HEK293T (cell line): ENCODE measurements at regions not wholly inside any gene's neighbourhood (a gene's known extent, or its start where the extent isn't known, plus 50 kb on each side); places are given as distances from the start of the nearest gene placed in this dataset.

ENCODE experiments used
- CTCF ChIA-PET: fragments of 350-600 bp; formaldehyde crosslinking; extraction: SDS; loops from one replicate; lab custom pipeline; 2021; ENCODE audit warnings: antibody characterized with exemption, inconsistent platforms; lab: Yijun Ruan, JAX
- POLR2A ChIA-PET: fragments of 350-600 bp; formaldehyde crosslinking; extraction: SDS; loops from one replicate; lab custom pipeline; 2020; ENCODE audit warnings: antibody characterized with exemption, inconsistent platforms; lab: Yijun Ruan, JAX
- DNase-seq: peaks from one replicate; pipeline ENCODE4 v3.0.0; 2012; ENCODE audit warnings: mixed read lengths; ENCODE audit errors: extremely low spot score
- ARNT ChIP-seq: fragments of 450-650 bp; IDR thresholded peaks from 2 replicates; pipeline ENCODE4 v1.6.1; 2017; ENCODE audit warnings: mild to moderate bottlenecking
- BHLHE40 ChIP-seq: fragments of 450-650 bp; IDR thresholded peaks from 2 replicates; pipeline ENCODE4 v1.6.1; 2016; ENCODE audit warnings: mild to moderate bottlenecking, moderate library complexity, borderline replicate concordance
- CTBP1 ChIP-seq: fragments of 450-650 bp; IDR thresholded peaks from 2 replicates; pipeline ENCODE4 v1.6.1; 2016; ENCODE audit warnings: borderline replicate concordance
- ELF4 ChIP-seq: fragments of 450-650 bp; IDR thresholded peaks from 2 replicates; pipeline ENCODE4 v1.6.1; 2017; ENCODE audit warnings: antibody characterized with exemption
- FOXA1 ChIP-seq: fragments of 450-650 bp; IDR thresholded peaks from 2 replicates; pipeline ENCODE4 v1.6.1; 2016; ENCODE audit warnings: mild to moderate bottlenecking
- FOXK2 ChIP-seq: fragments of 450-650 bp; IDR thresholded peaks from 2 replicates; pipeline ENCODE4 v1.6.1; 2016; ENCODE audit warnings: mild to moderate bottlenecking
- FOXM1 ChIP-seq: fragments of 450-650 bp; IDR thresholded peaks from 2 replicates; pipeline ENCODE4 v1.6.1; 2017; ENCODE audit warnings: mild to moderate bottlenecking, borderline replicate concordance
- HDGF ChIP-seq: fragments of 450-650 bp; IDR thresholded peaks from 2 replicates; pipeline ENCODE4 v1.6.1; 2017; ENCODE audit warnings: antibody characterized with exemption, borderline replicate concordance
- L3MBTL2 ChIP-seq: fragments of 450-650 bp; conservative IDR thresholded peaks from 2 replicates; pipeline ENCODE4 v1.6.1; 2016; ENCODE audit warnings: mild to moderate bottlenecking
- LEF1 ChIP-seq: fragments of 450-650 bp; IDR thresholded peaks from 2 replicates; pipeline ENCODE4 v1.6.1; 2017; ENCODE audit warnings: mild to moderate bottlenecking, borderline replicate concordance
- NFRKB ChIP-seq: fragments of 450-650 bp; IDR thresholded peaks from 2 replicates; pipeline ENCODE4 v1.6.1; 2016; ENCODE audit warnings: mild to moderate bottlenecking, moderate library complexity
- SP1 ChIP-seq: fragments of 450-650 bp; IDR thresholded peaks from 2 replicates; pipeline ENCODE4 v1.6.1; 2017
- SUZ12 ChIP-seq: fragments of 450-650 bp; IDR thresholded peaks from 2 replicates; pipeline ENCODE4 v1.6.1; 2016; ENCODE audit warnings: mild to moderate bottlenecking
- TARDBP ChIP-seq: fragments of 450-650 bp; IDR thresholded peaks from 2 replicates; pipeline ENCODE4 v1.6.1; 2016
- ZNF384 ChIP-seq: fragments of 450-650 bp; IDR thresholded peaks from 2 replicates; pipeline ENCODE4 v1.6.1; 2016
- TF ChIP-seq, protein P1 (sequence below): fragments of 450-650 bp; IDR thresholded peaks from 2 replicates; pipeline ENCODE4 v1.6.1; 2016

DNA sequence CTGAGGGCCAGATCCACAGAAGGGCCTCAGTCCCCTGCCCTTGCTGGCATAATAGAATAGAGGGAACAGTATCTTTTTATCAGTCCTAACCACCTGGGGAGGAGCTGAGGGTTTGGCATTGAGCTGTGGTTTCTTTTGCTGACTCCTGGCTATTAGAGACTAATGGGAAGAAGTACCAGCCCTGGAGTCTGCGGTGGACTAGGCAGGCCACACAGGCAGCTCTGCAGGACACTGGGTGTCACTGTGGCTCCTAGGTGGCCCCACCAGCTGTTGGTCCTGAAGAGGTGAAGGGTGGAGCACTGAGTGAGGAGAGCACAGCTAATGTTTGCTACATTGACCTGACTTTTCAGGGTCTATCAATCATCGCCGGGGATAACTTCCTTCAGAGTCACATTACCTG, 52.8 kb upstream of the GPC4 start:
- ChIA-PET CTCF (no interaction called here), POLR2A (no interaction called here)
- TF ChIP-seq ZNF384 (no peak), BHLHE40 (no peak), FOXA1 (no peak), FOXK2 (no peak), ARNT (no peak), ELF4 (no peak), NFRKB (no peak), L3MBTL2 (no peak), HDGF (no peak), SP1 (no peak), SUZ12 (no peak)
- TF ChIP-seq, protein P1, sequence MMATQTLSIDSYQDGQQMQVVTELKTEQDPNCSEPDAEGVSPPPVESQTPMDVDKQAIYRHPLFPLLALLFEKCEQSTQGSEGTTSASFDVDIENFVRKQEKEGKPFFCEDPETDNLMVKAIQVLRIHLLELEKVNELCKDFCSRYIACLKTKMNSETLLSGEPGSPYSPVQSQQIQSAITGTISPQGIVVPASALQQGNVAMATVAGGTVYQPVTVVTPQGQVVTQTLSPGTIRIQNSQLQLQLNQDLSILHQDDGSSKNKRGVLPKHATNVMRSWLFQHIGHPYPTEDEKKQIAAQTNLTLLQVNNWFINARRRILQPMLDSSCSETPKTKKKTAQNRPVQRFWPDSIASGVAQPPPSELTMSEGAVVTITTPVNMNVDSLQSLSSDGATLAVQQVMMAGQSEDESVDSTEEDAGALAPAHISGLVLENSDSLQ = no peak
- no peak for DNase-seq

- ChIA-PET POLR2A (no interaction called here), CTCF (no interaction called here)
- TF ChIP-seq FOXM1 = no peak
- TF ChIP-seq SP1 = no peak
- no peak for TF ChIP-seq BHLHE40
- TF ChIP-seq SUZ12 = no peak
- TF ChIP-seq LEF1 = no peak
- TF ChIP-seq CTBP1 = no peak
- TF ChIP-seq ELF4 = no peak
- no peak for TF ChIP-seq NFRKB
- no peak for TF ChIP-seq TARDBP
- TF ChIP-seq FOXK2 = no peak
- no peak for TF ChIP-seq ARNT
- TF ChIP-seq ZNF384 = no peak
- TF ChIP-seq, protein P1 = no peak
- TF ChIP-seq FOXA1 = no peak
- TF ChIP-seq L3MBTL2 = no peak
Measured at GRCh38 chrX:133465254-133465653, 50.0 kb upstream of the GPC4 start.

More at GRCh38 chrX:133465254-133465653, 50.0 kb upstream of the GPC4 start:
- DNase-seq = no peak
